HepG2 (cell line): ENCODE measurements at regions not wholly inside any gene's neighbourhood (a gene's known extent, or its start where the extent isn't known, plus 50 kb on each side); places are given as distances from the start of the nearest gene placed in this dataset.

ENCODE experiments used
- ATAC-seq: fragments of 200-7000 bp; cut with Tn5 transposase; 3 replicates; pipeline ENCODE4 v1.9.1; 2020; ENCODE audit warnings: mild to moderate bottlenecking, moderate library complexity
- BruUV-seq: library from RNA; stranded (reverse); fragments of 400-500 nt; replicated peaks from 2 replicates; lab custom pipeline; 2021; lab: Mats Ljungman, UMichigan
- CTCF ChIA-PET: fragments of 300-600 bp; formaldehyde crosslinking; extraction: SDS; loops from one replicate; lab custom pipeline; 2021; ENCODE audit warnings: low total read pairs, inconsistent platforms, low intra/inter-chr PET ratio; lab: Yijun Ruan, JAX
- POLR2A ChIA-PET: fragments of 350-600 bp; sonication (Branson Sonifier 250); formaldehyde crosslinking; loops from one replicate; lab custom pipeline; 2020; ENCODE audit warnings: antibody characterized with exemption, inconsistent platforms; lab: Yijun Ruan, JAX
- DNase-seq: peaks from one replicate; pipeline ENCODE4 v3.0.0-alpha.2; 2015; ENCODE audit warnings: low spot score
- FAIRE-seq: peaks from 3 replicates; lab custom pipeline; 2011; peaks lifted over from hg19 to GRCh38; lab: Jason Lieb, UNC
- H2AFZ ChIP-seq: one replicate; pipeline ENCODE4 v1.6.1; 2011; ENCODE audit warnings: low read length, inconsistent platforms
- H3K27ac ChIP-seq: fragments of 300-600 bp; 3 replicates; pipeline ENCODE4 v1.8.0; 2011; ENCODE audit warnings: mixed run types, mild to moderate bottlenecking, mixed read lengths, low read length, inconsistent platforms; ENCODE audit not compliant: insufficient read depth; ENCODE audit errors: extremely low read length
- H3K27me3 ChIP-seq, 2 experiments: fragments of 200-600 bp in 1 of 2; 2 replicates in 1 of 2; 3 replicates in 1 of 2; pipeline versions ENCODE4 v1.6.0 to v1.8.0; 2011; ENCODE audit warnings: low read length in 2 of 2, mild to moderate bottlenecking in 2 of 2, moderate library complexity in 2 of 2, inconsistent platforms in 1 of 2; ENCODE audit not compliant: insufficient read depth in 2 of 2, control insufficient read depth in 1 of 2
- H3K36me3 ChIP-seq, 2 experiments: fragments of 200-600 bp in 1 of 2; replicated peaks in 1 of 2; 2 replicates in 1 of 2; 3 replicates in 1 of 2; pipeline versions ENCODE4 v1.5.1 to v1.8.0; 2011; ENCODE audit warnings: low read length in 2 of 2, inconsistent platforms in 1 of 2; ENCODE audit not compliant: insufficient read depth in 2 of 2, control insufficient read depth in 1 of 2
- H3K4me1 ChIP-seq: 2 replicates; pipeline ENCODE4 v1.5.1; 2012; ENCODE audit warnings: low read length, inconsistent platforms; ENCODE audit not compliant: insufficient read depth
- H3K4me2 ChIP-seq: 2 replicates; pipeline ENCODE4 v1.6.0; 2011; ENCODE audit warnings: low read depth, low read length, inconsistent platforms
- H3K4me3 ChIP-seq, 3 experiments: fragments of 200-600 bp in 1 of 3; sonication (generic), shearing (Covaris generic) in 1 of 3; replicated peaks in 1 of 3; 2 replicates each; pipeline ENCODE4 v1.5.1; 2011 to 2016; ENCODE audit warnings: low read length in 3 of 3, inconsistent platforms in 2 of 3, low read depth in 2 of 3, mild to moderate bottlenecking in 2 of 3, control low read depth in 1 of 3, mixed read lengths in 1 of 3; ENCODE audit not compliant: insufficient read depth in 1 of 3
- H3K79me2 ChIP-seq: one replicate; pipeline ENCODE4 v1.6.1; 2011; ENCODE audit warnings: low read length, inconsistent platforms; ENCODE audit not compliant: insufficient read depth
- H3K9ac ChIP-seq: 2 replicates; pipeline ENCODE4 v1.6.0; 2011; ENCODE audit warnings: mild to moderate bottlenecking, low read depth, low read length, inconsistent platforms; ENCODE audit not compliant: insufficient read depth
- H3K9me3 ChIP-seq: 2 replicates; pipeline ENCODE4 v1.5.1; 2012; ENCODE audit warnings: mild to moderate bottlenecking, low read length
- H4K20me1 ChIP-seq: 2 replicates; pipeline ENCODE4 v1.6.0; 2011; ENCODE audit warnings: inconsistent platforms, mild to moderate bottlenecking, low read length, moderate library complexity; ENCODE audit not compliant: insufficient read depth
- GATAD2A ChIP-seq: IDR thresholded peaks from 2 replicates; pipeline ENCODE4 v1.6.1; 2016
- GMEB1 ChIP-seq: sonication (generic); formaldehyde crosslinking; IDR thresholded peaks from 2 replicates; pipeline ENCODE4 v1.5.1; 2020; ENCODE audit warnings: missing genetic modification reagents, mild to moderate bottlenecking, borderline replicate concordance
- GTF2F1 ChIP-seq: fragments of 150-350 bp; IDR thresholded peaks from 2 replicates; pipeline ENCODE4 v1.6.1; 2014; ENCODE audit warnings: low read length
- MEF2D ChIP-seq: sonication (generic); formaldehyde crosslinking; IDR thresholded peaks from 2 replicates; pipeline ENCODE4 v1.5.1; 2020; ENCODE audit warnings: mild to moderate bottlenecking, missing genetic modification reagents
- NCOR1 ChIP-seq: fragments of 200-600 bp; sonication (generic); IDR thresholded peaks from 2 replicates; pipeline ENCODE4 v1.7.0; 2017; ENCODE audit warnings: antibody characterized with exemption, low read length, borderline replicate concordance
- ZNF121 ChIP-seq: sonication (generic); formaldehyde crosslinking; IDR thresholded peaks from 2 replicates; pipeline ENCODE4 v1.5.0; 2020; ENCODE audit warnings: mild to moderate bottlenecking, missing genetic modification reagents
- ZSCAN21 ChIP-seq: sonication (generic); formaldehyde crosslinking; IDR thresholded peaks from 2 replicates; pipeline ENCODE4 v1.8.0; 2022; ENCODE audit warnings: mild to moderate bottlenecking, missing genetic modification reagents, moderate library complexity, borderline replicate concordance
- WGBS: methylation state at CpG from one replicate; pipeline ENCODE4 v1.1.6; 2017; ENCODE audit warnings: low lambda C conversion rate; 5-methylcytosine and 5-hydroxymethylcytosine counted together
- in situ Hi-C: cut with HindIII; loops from 2 replicates; pipeline ENCODE4 v1.10.0; 2017; ENCODE audit warnings: low pct_unique_long_range_greater_than_20kb; ENCODE audit not compliant: extremely low pct_ligation_motif_present
- intact Hi-C: fragments of 100-400 bp; cut with micrococcal nuclease; formaldehyde crosslinking; loops from one replicate; pipeline ENCODE4 v1.10.0; 2022; ENCODE audit not compliant: unreplicated experiment
- TF ChIP-seq, protein P1 (sequence below): sonication (generic); formaldehyde crosslinking; IDR thresholded peaks from 2 replicates; pipeline ENCODE4 v1.4.0; 2020; ENCODE audit warnings: missing genetic modification reagents

DNA sequence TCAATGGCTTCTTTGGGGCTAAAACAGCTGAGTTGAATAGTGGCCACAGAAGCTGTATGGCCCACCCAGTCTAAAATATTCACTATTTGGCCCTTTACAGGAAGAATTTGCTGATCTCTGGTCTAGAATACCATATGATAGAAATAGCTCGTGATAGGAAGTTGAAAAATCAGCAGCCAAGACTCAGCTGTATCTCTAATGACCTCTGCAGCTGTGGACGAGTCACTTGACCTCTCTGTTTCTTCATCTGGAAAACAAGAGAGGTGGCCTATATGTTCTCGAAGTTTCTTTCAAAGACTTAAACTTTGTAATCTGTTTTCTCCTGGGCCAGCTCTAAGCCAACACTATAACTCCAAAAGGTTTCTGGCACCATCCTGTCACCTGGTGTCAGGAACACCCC lies 129.2 kb downstream of the ZBTB18 start (continued):
- no peak for TF ChIP-seq GMEB1 (CRISPR knock-in tag)
- no peak for TF ChIP-seq ZNF121 (CRISPR knock-in tag)
- no peak for TF ChIP-seq GATAD2A (CRISPR knock-in tag)
- TF ChIP-seq ZSCAN21 (CRISPR knock-in tag): no peak
- no peak for TF ChIP-seq MEF2D (CRISPR knock-in tag)
- TF ChIP-seq GTF2F1: no peak
- TF ChIP-seq NCOR1: no peak

- Histone ChIP-seq H2AFZ (no peak overlapping the region), H3K27ac (no peak overlapping the region), H3K4me1 (no peaks in the 10 kb centered on the region), H4K20me1 (no peaks in the 10 kb centered on the region), H3K4me2 (no peak overlapping the region), H3K9me3 (no peaks in the 10 kb centered on the region), H3K4me3 (no peak overlapping the region), H3K79me2 (no peaks in the 10 kb centered on the region), H3K27me3 (peaks cover 0 to 8% of the 10 kb centered on the region in 2 experiments; a peak in 1 of 5 replicates), H3K9ac (no peak overlapping the region), H3K36me3 (no peaks in the 10 kb centered on the region)
- POLR2A ChIA-PET: no interaction called here
- in situ Hi-C loops (no loop called here), intact Hi-C loops (no loop called here)
- TF ChIP-seq, protein P1, sequence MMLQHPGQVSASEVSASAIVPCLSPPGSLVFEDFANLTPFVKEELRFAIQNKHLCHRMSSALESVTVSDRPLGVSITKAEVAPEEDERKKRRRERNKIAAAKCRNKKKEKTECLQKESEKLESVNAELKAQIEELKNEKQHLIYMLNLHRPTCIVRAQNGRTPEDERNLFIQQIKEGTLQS: no peak
- FAIRE-seq (no peak), DNase-seq (no peak), ATAC-seq (no peak)
- WGBS: 53% methylated on average over 10 of the region's 12 CpGs
- no TSS peak for BruUV-seq
- CTCF ChIA-PET: no interaction called here
Observed at GRCh38 chr1:244181867-244182266, 130.8 kb downstream of the ZBTB18 start.
